Forelimb muscle (tissue), 1 donor: ENCODE measurements at regions not wholly inside any gene's neighbourhood (a gene's known extent, or its start where the extent isn't known, plus 50 kb on each side); places are given as distances from the start of the nearest gene placed in this dataset.
"Not testable (repeated sequence)": the region's sequence is repeated elsewhere in the genome, so short reads cannot be mapped to it uniquely, and the experiment has no call there.

Source experiments
- DNase-seq: peaks from one replicate; pipeline ENCODE4 v3.0.0-alpha.2; 2013; ENCODE audit warnings: low read depth

DNA sequence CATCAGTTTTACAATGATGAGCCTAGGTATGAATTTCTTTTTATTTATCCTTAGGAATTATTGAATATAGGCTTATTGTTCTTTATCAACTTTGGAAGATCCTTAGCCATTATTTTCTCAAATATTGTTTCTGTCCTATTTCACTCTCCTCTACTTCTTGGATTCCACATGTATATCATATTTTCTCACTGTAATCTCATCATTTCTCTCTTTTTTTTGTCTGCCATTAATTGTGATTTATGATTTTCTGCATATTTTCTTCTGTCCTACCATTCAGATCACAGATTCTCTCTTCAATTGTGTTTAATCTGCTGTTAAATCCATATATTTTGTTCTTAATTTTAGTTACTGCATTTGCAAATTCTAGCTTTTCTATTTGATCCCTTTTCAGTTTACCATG lies 139.8 kb downstream of the ARRDC3 start:
- DNase-seq, result no peak

DNA sequence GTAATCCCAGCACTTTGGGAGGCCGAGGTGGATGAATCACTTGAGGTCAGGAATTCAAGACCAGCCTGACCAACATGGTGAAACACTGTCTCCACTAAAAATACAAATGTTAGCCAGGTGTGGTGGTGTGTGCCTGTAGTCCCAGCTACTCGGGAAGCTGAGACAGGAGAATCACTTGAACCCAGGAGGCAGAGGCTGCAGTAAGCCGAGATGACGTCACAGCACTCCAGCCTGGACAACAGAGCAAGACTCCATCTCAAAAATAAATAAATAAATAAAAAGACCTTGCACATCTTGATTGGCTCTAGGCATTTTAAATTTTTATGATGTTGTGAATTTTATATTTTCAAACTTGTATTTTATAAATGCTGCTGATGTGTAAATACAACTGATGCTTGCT lies 141.7 kb downstream of the ARRDC3 start:
- DNase-seq, result not testable (repeated sequence)

DNA sequence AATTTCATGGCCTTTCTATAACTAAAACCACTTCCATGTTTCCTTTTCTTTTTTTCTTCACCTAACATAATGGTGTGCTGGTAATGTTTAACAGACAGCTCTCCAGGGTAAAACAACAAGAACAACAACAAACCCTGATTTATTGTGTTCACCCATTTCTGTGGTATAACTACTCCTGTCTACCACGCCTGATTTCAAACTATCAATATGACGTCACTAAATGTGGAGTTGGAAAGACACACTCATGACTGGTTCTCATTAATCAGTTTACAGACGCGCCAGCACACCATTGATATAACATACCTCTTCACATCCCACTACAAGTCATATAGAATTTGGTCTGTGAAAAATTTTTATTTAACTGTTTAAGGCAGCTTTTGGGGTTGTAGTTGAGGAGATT lies 142.9 kb downstream of the ARRDC3 start:
- DNase-seq, result no peak

DNA sequence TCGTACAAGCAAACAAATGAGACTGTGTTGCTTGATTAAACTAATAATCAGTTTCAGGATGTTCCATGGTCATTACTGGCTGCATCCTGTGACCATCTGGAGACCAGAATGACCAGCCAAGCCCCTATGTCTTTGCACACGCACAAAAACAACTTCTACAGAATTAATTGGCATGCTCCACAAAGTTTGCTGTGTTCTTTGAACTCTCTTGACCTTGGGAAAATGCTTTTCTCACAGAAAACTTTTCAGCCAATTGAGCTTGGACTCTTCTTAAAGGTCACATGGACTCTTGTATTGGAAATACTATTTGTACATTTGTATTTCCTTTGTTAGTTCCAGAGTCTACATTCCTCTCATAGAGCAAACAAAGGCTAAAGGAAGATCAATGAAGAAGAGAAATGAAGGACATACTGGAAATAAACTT lies 147.8 kb downstream of the ARRDC3 start:
- peak; percentile 69 for DNase-seq

DNA sequence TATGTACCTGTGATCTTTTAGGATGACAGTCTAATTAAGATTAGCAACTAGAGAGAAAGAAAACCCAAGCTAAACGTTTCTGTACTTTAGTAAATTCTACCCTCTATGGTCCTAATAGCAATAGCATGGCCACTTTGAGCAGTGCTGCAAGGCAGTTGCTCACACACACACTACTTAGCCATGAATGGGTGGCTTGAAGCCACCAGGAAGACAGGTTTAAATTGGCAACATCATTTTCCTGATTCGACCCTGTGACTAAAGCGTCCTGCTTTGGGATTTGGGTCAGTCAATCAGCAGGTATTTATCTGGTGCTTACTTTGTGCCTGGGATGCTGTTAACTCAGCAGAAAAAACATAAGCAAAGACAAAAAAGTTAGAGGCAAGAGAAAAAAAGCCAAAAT lies 150.6 kb downstream of the ARRDC3 start:
- no peak for DNase-seq

DNA sequence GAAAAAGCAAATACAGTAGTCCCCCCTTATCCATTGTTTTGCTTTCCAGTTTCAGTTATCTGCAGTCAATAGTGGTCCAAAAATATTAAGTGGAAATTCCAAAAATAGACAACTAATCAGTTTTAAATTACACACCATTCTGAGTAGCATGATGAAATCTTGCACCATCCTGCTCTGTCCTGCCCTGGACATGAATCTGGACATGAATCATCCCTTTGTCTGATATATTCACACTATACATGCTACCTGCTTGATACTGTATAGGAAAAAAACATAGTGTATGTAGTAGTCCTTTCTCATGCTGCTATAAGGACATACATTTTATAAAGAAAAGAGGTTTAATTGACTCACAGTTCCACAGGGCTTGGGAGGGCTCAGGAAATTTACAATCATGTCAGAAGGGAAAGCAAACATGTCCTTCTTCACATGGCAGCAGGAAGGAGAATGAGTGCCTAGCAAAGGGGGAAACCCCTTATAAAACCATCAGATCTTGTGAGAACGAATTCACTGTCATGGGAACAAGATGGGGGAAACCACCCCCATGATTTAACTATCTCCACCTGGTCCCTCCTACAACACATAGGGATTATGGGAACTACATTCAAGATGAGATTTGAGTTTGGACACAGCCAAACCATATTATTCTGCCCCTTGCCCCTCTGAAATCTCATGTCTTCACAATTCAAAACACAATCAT lies 153.9 kb downstream of the ARRDC3 start:
- DNase-seq, result no peak

DNA sequence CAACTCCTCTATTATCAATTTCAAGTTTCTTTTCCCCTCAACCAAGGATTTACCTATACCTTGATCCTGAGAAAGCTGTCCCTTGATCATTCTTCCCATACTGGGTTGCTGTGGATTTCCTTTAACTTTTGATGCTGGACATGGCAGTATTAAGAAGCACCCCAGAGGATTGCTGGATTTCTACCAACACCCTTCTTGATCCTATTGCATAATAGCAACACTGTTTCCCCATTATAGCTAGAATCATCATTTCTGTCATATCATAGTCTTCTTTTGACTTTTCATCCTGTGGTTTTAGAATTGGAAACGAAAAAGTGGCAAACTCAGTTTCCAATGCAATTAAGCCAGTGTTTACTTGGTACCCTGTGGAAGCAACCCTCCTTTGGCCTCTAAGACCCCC lies 154.9 kb downstream of the ARRDC3 start:
- no peak for DNase-seq

DNA sequence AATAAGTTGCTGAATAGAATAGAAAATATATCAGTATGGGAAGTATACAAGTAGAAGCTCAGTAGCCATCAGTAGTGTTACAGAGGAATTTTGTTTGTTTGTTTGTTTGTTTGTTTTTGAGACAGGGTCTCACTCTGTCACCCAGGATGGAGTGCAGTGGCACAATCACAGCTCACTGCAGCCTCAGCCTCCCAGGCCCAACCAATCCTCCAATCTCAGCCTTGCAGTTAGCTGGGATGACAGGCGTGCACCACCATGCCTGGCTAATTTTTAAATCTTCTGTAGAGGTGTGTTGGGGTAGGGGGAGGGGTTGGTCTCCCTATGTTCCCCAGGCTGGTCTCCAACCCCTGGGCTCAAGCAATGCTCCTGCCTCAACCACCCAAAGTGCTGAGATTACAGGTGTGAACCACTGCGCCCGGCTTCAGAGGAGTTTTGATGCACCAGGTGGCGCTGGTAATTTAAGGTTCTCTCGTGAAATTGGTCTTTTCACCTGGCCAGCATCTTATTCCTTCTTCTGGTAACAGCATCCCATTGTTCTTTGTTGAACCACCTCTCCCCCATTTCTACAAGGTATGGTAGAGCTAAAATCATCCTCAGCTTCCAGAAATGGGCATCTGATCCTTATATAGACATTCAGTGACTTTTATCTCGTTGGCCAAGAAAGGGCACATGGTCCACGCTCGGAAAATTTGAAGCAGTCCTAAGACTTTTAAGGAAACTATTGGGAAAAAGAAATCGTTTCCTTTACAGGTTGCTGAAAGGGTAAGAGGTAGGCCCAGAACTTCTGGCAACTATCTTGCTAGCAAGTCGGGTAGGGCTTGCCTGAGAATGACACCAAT lies 157.1 kb downstream of the ARRDC3 start:
- DNase-seq, result no peak

DNA sequence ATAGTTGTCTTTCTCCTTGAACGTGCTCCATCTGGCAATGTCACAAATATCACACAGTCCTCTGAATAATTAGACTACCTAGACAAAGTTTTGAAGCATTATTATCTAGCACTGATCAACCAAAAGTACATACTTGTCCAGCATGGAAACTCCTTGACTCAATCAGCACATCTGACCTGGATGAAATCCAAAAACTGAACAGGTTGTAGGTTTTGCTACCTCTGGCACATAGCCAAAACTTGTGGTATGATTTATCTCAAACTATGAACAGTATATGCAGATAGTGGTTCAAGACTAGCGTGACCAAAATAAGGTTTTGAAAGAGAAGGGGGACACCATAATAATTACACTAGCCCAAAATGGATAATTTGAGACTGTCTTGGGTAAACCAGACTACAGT lies 158.1 kb downstream of the ARRDC3 start:
- DNase-seq, result no peak

DNA sequence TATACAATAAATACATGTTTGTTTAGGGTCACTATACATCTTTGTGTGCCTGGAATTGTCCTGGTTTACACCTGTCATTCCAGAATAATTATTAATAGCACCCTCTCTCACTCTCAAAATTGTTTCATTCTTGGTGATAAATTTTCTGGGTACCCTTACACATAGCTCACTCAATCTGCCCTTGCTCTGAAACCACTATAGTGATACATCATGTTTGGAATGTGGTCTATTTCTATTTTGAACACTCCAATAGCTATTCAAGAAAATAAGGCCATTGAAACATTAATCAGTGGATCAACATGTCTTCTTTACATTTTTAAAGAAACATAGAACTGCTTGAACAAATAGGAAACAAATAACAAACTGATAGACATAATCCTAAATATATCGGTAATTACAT lies 158.7 kb downstream of the ARRDC3 start:
- DNase-seq, result no peak

DNA sequence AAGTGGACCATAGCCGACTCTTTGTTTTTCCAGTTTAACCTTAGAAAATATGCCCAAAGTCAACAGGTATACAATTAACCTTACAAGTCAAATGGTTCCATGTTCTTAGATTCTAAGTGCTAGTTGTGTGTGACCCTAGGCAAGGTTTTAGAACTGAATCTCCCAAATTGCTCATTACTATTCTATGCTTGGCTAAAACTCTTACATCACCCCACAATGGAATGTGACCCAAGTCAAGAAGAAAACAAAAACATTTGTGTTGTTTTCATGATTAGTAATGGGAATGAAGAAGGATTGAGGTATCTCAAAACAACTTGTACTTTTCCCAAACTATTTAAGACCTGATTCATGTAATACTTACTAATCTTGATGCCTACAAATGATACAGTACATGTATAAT lies 159.2 kb downstream of the ARRDC3 start:
- DNase-seq, result no peak

DNA sequence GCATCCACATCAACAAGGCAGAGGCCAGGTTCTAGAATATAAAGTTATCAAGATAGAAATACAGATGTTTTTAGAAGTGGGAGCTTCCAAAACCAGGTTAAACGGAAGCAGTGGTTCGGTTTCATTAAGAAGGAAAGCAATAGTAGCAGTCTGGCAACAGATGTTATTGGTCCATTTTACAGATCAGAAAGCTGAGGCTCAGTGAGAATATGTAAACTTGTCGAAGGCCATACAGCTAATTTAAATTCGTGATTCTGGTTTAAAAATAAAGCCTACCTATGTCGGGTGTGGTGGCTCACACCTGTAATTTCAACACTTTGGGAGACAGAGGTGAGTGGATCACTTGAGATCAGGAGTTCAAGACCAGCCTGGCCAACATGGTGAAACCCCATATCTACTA lies 160.6 kb downstream of the ARRDC3 start:
- DNase-seq, result no peak

DNA sequence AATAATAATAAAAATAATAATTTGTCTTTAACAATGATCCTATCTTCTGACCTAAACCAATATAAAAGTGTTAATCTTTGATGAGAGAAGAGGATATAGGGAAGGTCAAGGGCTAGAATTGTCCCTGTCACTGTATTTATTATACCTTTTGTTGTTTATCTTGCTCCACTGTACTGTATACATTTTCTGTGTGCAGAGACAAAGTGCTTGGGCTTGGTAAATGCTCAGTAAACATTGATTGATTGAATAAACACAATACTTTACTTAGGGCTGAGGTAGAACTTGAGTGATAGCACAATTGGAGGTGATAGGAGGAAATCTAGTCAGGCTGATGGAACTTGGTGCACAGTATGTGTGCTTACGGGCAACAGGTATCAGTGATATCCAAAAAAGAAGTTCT lies 161.2 kb downstream of the ARRDC3 start:
- no peak for DNase-seq

DNA sequence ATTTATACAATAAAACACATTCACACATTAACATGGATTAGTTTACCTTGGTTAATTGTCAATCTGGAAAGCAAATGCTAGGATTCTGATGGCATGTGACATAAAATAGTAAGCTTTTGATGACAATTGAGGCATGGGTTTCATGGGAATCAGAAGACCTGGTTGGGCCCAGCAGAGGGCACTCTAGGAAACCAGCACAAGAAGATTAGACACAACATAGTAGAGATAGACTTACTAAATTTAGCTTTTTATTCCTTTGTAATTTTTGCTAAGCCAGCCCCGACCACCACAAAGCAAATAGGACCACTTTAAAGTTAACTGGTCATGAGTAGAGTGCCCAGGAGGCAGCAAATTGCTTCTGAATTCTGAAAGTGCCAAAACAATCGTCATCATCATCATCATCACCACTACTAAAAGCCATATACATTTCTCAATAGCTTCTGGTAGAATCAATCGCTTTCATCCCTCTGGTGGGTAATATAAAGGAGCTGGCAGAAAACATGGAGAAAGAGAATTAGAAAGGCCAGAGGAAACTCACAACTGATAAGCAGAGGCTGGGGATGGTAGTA lies 163.2 kb downstream of the ARRDC3 start:
- DNase-seq, result no peak

DNA sequence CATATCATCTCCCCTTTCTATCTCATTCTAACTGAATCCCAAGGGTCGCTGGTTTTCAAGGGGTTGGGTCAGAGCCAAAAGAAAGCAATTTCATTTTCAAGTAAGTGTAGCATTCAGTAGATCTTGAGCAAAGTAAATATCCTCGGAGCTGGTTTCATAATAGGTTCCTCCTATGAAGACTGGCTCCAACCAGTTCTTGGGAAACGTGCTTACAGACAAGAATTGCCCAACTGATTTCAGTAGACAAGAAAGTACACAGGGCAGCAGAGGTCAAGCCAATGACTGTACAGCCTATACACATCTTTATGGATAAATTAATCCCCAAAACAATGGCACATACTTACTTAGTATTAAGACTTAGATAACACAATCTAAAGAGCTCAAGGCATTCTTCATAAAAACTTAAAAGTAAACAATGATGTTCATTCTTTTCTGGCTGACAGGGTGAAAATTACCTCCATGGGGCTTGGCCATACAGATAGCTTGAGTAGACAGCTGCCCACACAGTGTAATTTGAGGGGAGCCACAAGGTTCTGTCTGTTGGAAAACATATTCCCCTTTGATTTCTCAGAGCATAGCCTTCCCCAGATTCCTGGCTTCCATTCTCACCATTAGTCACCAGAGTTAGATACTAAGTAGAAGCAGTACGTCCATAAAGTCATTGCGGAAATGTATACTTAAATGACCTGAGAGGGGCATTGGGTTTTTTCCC lies 163.9 kb downstream of the ARRDC3 start:
- DNase-seq, result no peak

DNA sequence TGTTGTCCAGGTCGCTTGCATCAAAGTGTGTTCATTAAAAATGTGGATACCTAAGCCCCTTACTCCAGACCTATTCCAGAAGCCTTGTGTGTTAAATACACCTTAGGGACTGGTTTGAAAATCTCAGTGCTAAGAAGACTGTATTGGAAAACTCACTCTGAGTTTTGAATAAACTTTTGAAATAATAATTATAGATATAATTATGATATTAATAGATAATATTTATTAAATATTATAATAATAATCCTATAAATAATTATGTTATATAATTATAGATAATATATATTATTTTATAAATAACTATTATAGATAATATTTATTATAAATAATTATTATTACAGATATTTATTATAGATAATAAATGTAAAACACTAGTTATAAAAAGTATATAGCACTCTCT lies 165.3 kb downstream of the ARRDC3 start:
- DNase-seq, result no peak

DNA sequence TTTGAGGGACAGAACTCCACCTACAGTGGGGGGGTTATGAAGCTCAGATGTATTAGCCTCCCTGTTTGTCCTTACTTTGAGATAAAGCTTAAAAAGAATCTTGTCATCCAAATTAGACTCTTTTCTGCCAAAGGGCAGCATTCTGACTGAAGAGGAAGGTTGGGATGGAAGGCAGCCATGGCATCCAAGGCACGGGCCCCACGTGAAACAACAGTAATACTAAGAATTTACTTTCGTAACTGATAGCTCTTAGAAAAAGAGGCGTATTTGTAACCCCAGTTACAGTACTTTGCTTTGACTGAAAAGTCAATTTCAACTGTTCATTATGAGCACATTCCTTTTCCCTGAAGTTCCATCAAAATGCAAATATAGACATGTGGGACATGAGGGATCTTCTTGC lies 168.5 kb downstream of the ARRDC3 start:
- DNase-seq, result no peak
